Ovary (tissue), 3 donors: ENCODE measurements at regions not wholly inside any gene's neighbourhood (a gene's known extent, or its start where the extent isn't known, plus 50 kb on each side); places are given as distances from the start of the nearest gene placed in this dataset.

Source experiments
- POLR2A ChIP-seq: fragments of 450-650 bp; IDR thresholded peaks from one replicate; pipeline ENCODE4 v1.6.1; 2017; ENCODE audit warnings: antibody characterized with exemption, mild to moderate bottlenecking, moderate library complexity
- TF ChIP-seq, protein P1 (sequence below), 3 donors: fragments of 450-650 bp in 2 of 3; fragments of 200-600 bp in 1 of 3; IDR thresholded peaks; one replicate each; pipeline versions ENCODE4 v1.5.1 to v1.8.0; 2016 to 2022; ENCODE audit warnings: antibody characterized with exemption in 3 of 3, mild to moderate bottlenecking in 1 of 3
- donor health status: DM: no; HTN: no; CAD: no.

DNA sequence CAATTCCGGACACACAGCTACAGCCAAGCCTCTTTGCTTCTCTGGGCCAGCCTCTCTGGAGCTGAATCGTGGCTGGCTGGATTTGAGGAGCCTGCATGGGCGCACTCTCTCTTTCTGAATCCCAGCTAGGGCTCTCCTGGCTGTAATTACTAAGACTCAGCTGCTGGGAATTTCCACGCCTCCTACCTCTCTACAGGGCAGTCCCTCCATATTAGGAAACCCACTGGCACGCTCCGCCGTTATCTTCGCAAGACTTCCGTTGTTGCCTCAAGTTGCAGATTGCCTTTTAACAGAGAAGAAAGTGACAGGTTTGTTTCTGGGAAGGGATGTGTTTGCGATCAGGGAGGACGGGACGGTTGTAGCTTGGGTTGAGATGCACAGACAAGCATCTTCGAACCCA is 188.4 kb upstream of the NLRP1 start:
- TF ChIP-seq, protein P1, sequence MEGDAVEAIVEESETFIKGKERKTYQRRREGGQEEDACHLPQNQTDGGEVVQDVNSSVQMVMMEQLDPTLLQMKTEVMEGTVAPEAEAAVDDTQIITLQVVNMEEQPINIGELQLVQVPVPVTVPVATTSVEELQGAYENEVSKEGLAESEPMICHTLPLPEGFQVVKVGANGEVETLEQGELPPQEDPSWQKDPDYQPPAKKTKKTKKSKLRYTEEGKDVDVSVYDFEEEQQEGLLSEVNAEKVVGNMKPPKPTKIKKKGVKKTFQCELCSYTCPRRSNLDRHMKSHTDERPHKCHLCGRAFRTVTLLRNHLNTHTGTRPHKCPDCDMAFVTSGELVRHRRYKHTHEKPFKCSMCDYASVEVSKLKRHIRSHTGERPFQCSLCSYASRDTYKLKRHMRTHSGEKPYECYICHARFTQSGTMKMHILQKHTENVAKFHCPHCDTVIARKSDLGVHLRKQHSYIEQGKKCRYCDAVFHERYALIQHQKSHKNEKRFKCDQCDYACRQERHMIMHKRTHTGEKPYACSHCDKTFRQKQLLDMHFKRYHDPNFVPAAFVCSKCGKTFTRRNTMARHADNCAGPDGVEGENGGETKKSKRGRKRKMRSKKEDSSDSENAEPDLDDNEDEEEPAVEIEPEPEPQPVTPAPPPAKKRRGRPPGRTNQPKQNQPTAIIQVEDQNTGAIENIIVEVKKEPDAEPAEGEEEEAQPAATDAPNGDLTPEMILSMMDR (IDR thresholded peaks at IDR 0.05), result no peak
- TF ChIP-seq POLR2A, result no peak
